ENCODE measurements at regions not wholly inside any gene's neighbourhood (a gene's known extent, or its start where the extent isn't known, plus 50 kb on each side); places are given as distances from the start of the nearest gene placed in this dataset.

DNA sequence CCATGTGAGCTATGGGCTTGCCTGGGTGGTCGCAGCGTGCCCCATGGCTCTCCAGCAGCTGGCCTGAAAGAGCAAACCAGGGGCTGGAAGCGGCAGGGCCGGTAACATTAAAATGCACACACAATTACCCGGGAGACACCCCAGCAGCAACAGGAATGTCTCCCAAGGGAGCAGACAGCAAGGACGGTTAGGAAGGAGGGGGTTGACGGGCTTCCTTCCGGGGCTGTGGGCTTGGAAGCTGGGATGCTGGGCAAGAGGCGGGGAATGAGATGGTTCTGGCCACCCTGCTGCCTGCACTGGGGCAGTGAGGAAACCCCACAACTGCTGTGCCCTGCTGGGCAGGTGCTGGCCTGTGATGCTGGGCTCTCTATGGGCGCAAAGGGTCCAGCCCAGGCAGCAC, 71.8 kb upstream of the ADAMTS2 start:
- TF ChIP-seq, protein P1, sequence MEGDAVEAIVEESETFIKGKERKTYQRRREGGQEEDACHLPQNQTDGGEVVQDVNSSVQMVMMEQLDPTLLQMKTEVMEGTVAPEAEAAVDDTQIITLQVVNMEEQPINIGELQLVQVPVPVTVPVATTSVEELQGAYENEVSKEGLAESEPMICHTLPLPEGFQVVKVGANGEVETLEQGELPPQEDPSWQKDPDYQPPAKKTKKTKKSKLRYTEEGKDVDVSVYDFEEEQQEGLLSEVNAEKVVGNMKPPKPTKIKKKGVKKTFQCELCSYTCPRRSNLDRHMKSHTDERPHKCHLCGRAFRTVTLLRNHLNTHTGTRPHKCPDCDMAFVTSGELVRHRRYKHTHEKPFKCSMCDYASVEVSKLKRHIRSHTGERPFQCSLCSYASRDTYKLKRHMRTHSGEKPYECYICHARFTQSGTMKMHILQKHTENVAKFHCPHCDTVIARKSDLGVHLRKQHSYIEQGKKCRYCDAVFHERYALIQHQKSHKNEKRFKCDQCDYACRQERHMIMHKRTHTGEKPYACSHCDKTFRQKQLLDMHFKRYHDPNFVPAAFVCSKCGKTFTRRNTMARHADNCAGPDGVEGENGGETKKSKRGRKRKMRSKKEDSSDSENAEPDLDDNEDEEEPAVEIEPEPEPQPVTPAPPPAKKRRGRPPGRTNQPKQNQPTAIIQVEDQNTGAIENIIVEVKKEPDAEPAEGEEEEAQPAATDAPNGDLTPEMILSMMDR (IDR thresholded peaks at IDR 0.05), result no peak
- TF ChIP-seq JUND (IDR thresholded peaks at IDR 0.05) (no peak), EP300 (IDR thresholded peaks at IDR 0.05; ENCODE audit: borderline replicate concordance in 1 of 2, low read depth in 1 of 2, low read length in 1 of 2) (no peak), EZH2phosphoT487 (IDR thresholded peaks at IDR 0.05; ENCODE audit: borderline replicate concordance, low read depth) (no peak), TEAD4 (IDR thresholded peaks at IDR 0.05; ENCODE audit: borderline replicate concordance, insufficient read depth) (no peak), GABPA (IDR thresholded peaks at IDR 0.05; ENCODE audit: low read depth) (no peak), NFIC (IDR thresholded peaks at IDR 0.05; ENCODE audit: borderline replicate concordance) (no peak), MXI1 (IDR thresholded peaks at IDR 0.05; ENCODE audit: low read depth, low read length) (no peak), FOXM1 (IDR thresholded peaks at IDR 0.05; ENCODE audit: low read depth) (no peak), CHD2 (IDR thresholded peaks at IDR 0.05; ENCODE audit: low read length, partially characterized antibody) (no peak), RXRA (IDR thresholded peaks at IDR 0.05; ENCODE audit: borderline replicate concordance, low read depth) (no peak)
- TF ChIP-seq, protein P2, sequence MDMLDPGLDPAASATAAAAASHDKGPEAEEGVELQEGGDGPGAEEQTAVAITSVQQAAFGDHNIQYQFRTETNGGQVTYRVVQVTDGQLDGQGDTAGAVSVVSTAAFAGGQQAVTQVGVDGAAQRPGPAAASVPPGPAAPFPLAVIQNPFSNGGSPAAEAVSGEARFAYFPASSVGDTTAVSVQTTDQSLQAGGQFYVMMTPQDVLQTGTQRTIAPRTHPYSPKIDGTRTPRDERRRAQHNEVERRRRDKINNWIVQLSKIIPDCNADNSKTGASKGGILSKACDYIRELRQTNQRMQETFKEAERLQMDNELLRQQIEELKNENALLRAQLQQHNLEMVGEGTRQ (IDR thresholded peaks at IDR 0.05; ENCODE audit: borderline replicate concordance, low read depth, low read length), result no peak
- TF ChIP-seq, protein P3, sequence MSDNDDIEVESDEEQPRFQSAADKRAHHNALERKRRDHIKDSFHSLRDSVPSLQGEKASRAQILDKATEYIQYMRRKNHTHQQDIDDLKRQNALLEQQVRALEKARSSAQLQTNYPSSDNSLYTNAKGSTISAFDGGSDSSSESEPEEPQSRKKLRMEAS (IDR thresholded peaks at IDR 0.05; ENCODE audit: low read depth), result no peak

All from SK-N-SH (cell line).